Gastroesophageal sphincter (tissue), 3 donors: ENCODE measurements at regions not wholly inside any gene's neighbourhood (a gene's known extent, or its start where the extent isn't known, plus 50 kb on each side); places are given as distances from the start of the nearest gene placed in this dataset.

Experiments
- CTCF ChIP-seq, 4 experiments: fragments of 200-600 bp in 2 of 4; fragments of 450-650 bp in 2 of 4; sonication (generic) in 1 of 4; IDR thresholded peaks; one replicate each; pipeline ENCODE4 v1.5.1; 2017 to 2019; ENCODE audit warnings: antibody characterized with exemption in 4 of 4, mild to moderate bottlenecking in 2 of 4, moderate library complexity in 2 of 4
- EP300 ChIP-seq: sonication (generic); formaldehyde crosslinking; IDR thresholded peaks from one replicate; pipeline ENCODE4 v1.6.1; 2017; ENCODE audit warnings: antibody characterized with exemption, mild to moderate bottlenecking
- POLR2AphosphoS5 ChIP-seq: sonication (generic); formaldehyde crosslinking; IDR thresholded peaks from one replicate; pipeline ENCODE4 v1.6.1; 2017; ENCODE audit warnings: antibody characterized with exemption

- no peak for TF ChIP-seq CTCF (IDR thresholded peaks at IDR 0.05)
- no peak for TF ChIP-seq EP300
- TF ChIP-seq POLR2AphosphoS5, result no peak
Observed at GRCh38 chr16:60731329-60732050, 1304.7 kb downstream of the CDH8 start.
